ENCODE measurements at regions not wholly inside any gene's neighbourhood (a gene's known extent, or its start where the extent isn't known, plus 50 kb on each side); places are given as distances from the start of the nearest gene placed in this dataset.

- H3K27ac ChIP-seq = no peak overlapping the region
- TF ChIP-seq, protein P1, sequence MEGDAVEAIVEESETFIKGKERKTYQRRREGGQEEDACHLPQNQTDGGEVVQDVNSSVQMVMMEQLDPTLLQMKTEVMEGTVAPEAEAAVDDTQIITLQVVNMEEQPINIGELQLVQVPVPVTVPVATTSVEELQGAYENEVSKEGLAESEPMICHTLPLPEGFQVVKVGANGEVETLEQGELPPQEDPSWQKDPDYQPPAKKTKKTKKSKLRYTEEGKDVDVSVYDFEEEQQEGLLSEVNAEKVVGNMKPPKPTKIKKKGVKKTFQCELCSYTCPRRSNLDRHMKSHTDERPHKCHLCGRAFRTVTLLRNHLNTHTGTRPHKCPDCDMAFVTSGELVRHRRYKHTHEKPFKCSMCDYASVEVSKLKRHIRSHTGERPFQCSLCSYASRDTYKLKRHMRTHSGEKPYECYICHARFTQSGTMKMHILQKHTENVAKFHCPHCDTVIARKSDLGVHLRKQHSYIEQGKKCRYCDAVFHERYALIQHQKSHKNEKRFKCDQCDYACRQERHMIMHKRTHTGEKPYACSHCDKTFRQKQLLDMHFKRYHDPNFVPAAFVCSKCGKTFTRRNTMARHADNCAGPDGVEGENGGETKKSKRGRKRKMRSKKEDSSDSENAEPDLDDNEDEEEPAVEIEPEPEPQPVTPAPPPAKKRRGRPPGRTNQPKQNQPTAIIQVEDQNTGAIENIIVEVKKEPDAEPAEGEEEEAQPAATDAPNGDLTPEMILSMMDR (conservative IDR thresholded peaks at IDR 0.05) = no peak
- no peak for TF ChIP-seq ZFX (IDR thresholded peaks at IDR 0.05)
Measured at GRCh38 chr12:125684968-125685790, 619.9 kb downstream of the AACS start.

- no peak overlapping the region for H3K27ac ChIP-seq
- TF ChIP-seq, protein P1 (conservative IDR thresholded peaks at IDR 0.05) = no peak
- no peak for TF ChIP-seq ZFX (IDR thresholded peaks at IDR 0.05)
Measured at GRCh38 chr12:125685915-125686314, 620.7 kb downstream of the AACS start.

DNA sequence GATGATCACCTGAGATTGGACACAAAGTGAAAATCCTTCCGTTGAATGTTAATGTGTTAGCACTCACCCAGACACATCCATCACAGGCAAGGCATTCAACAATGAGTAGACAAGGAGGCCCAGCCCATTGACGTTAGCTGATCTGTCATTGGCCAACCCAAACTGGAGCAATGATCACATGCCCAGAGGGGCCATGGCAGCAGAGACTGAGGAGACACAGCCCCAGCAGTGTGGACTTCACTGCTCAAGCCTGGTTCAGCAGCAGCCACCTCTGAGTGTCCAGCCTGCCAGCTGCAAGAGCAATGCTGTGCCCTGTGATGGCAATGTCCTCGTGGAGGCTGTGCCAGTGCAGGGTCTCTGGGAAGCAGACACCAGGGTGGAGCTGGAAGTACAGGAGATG lies 622.2 kb downstream of the AACS start:
- no peak for TF ChIP-seq ZFX (IDR thresholded peaks at IDR 0.05)
- TF ChIP-seq, protein P1 (conservative IDR thresholded peaks at IDR 0.05) = no peak
- no peak overlapping the region for H3K27ac ChIP-seq

DNA sequence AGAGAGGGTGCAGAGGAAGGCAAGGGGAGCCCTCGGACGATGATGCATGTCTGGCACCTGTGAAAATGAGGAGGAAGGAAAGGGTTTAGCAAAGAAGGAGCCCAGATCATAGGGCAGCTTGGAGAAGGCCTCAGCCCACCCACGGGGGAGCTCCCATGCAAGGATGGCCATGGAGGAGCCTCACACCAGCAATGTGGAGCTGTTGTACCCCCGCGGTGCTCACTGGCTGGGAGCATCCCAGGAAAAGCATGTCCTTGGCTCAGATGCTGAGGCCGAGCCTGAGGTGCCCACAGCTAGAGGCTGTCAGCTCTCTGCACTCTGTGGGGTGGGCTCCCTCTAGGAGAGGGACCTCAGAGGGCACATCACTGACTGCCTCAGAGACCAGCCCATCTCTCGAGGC lies 622.6 kb downstream of the AACS start:
- H3K27ac ChIP-seq = no peak overlapping the region
- TF ChIP-seq, protein P1 (conservative IDR thresholded peaks at IDR 0.05) = no peak
- TF ChIP-seq ZFX (IDR thresholded peaks at IDR 0.05) = no peak

GRCh38 chr12:125688223-125688622 lies 623.0 kb downstream of the AACS start:
- TF ChIP-seq, protein P1 (conservative IDR thresholded peaks at IDR 0.05) = no peak
- no peak for TF ChIP-seq ZFX (IDR thresholded peaks at IDR 0.05)

DNA sequence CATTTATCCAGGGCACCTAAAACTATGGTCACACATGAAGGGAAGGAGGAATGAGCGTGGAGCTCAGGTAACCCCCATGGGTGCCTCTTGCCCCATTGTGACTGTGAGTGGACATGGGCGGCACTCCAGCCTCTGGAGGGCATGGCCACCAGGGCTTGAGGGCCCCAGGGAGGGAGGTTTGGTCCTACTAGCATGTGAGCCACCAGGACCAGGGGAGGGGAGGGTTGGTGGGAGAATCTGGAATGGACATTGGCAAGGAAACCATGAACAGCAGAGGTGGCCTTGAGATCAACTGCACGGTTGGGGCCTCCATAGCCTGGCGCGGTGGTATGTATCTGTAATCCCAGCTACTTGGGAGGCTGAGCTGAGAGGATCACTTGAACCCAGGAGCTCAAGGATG lies 623.6 kb downstream of the AACS start:
- H3K27ac ChIP-seq = no peak overlapping the region
- no peak for TF ChIP-seq ZFX (IDR thresholded peaks at IDR 0.05)
- TF ChIP-seq, protein P1 (conservative IDR thresholded peaks at IDR 0.05) = no peak

More at GRCh38 chr12:125688223-125688622, 623.0 kb downstream of the AACS start:
- no peak overlapping the region for H3K27ac ChIP-seq

DNA sequence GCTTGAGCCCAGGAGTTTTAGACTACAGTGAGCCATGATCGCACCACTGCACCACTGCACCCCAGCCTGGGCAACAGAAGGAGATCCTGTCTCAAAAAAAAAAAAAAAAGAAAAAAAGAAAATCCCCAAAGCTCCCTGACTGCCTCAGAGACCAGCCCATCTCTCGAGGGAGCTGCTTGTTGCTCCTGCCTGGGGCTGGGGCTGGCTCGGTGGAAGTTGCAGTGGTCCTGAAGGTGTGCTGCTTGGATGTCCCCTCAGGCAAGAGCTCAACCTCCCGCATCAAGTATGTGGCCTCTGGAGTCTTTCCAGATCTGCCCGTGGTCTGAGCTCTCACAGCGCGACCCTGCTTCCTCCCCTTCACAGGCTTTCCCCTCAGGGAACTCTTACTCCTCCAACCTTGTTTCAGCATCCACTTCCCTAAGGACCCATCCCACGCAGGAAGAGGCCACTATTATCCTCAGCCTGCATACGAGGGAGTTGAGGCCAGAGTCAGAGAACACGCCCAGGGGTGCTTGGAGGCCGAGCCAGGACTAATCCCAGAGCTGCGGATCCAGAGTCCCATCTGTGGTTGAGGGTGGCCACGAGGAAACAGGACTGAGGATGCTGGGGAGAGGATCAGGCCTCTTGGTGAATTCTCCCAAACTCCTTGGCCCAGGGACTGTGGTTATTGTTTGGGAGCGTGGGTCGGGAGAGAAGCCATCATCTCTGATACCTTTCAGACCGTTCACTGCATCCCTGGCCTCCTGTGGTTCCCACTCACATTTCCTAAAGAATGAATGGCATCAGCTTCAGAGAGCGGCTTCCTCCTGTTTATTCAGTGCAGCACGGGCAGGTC lies 624.6 kb downstream of the AACS start:
- no peak for TF ChIP-seq ZFX (IDR thresholded peaks at IDR 0.05)
- TF ChIP-seq, protein P1 (conservative IDR thresholded peaks at IDR 0.05) = no peak
- H3K27ac ChIP-seq = no peak overlapping the region
